ENCODE measurements at regions not wholly inside any gene's neighbourhood (a gene's known extent, or its start where the extent isn't known, plus 50 kb on each side); places are given as distances from the start of the nearest gene placed in this dataset.
A peak's percentile ranks its signal among the peaks of the same experiment; 100 is the strongest.
"Not testable (repeated sequence)": the region's sequence is repeated elsewhere in the genome, so short reads cannot be mapped to it uniquely, and the experiment has no call there.

DNA sequence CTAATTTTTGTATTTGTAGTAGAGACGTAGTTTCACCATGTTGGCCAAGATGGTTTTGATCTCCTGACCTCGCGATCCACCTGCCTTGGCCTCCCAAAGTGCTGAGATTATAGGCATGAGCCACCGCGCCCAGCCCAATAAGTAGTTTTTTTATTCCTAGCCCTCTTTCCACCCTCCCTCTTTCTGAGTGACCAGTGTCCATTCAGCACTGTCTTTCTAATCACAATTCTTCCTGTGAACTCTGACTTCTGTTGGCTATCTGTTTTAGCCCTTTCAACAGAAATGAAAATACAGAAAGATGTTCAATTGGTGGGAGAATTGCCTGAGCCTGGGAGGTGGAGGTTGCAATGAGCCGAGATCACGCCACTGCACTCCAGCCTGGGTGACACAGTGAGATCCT is 122.3 kb upstream of the LIFR start:
- DNase-seq (ENCODE audit: low read depth): not testable (repeated sequence)

DNA sequence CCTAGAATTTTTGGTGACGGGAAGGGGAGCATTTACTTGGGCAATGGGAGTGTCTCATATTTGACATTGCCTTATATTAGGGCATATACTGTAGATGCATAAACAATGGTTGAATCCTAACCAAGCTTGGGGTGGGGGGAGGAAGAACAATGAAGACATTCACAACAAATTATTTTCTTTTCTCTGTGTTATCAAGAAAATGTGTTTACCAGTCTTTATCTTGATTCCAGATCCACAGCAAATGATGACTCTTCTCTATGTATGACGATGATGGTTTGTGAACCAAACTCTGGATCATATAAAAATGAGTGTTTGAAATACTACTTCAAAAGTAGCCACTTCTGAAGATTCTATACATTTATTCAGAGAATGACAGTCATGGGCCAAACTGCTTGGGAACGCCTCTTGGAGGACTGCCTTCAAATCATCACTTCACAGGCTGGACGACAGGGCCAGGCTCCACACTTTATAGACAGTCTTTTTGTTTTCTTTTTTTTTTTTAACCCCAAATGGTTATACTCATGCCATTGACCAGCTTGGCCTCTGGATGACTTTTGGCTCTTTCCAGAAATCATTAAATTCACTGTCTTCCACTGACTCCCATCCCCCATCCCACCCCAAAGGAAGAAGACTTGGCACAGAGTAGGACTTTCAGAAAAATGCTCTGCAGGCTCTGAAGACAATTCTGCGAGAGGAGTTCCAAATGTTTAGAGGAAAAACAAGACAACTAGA is 123.8 kb upstream of the LIFR start:
- no peak for DNase-seq (ENCODE audit: low read depth)

DNA sequence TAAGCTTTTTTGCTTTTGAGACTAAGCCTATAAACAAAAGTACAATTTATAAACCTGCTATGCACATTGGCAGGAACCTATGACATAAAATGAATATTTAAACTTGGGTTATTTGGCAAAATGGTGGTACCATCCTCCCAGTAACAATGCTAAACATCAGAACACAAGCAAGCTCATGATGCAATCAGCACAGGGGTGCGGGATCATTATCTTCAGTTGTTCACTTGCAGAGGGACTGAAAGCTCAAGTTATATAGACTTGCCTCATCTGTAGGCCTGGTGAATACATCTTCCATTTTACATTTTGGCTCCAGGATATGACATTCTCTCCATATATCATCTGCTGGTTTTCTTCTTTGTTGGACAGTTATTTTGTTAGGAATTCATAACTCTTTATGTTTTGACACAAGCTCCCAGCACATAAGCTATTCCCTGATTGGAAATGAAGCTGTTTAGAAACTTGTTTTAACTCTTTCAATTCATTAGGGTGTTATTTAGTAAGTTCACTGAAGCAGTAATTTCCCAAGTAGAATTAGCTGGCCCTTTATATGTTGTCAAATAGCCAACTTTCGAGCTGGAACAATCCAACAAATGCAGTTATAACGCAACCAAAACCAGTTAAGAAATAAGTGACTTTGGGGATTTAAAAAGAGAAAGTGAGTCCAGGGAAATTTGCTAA is 124.7 kb upstream of the LIFR start:
- DNase-seq (ENCODE audit: low read depth): peak; percentile 56

DNA sequence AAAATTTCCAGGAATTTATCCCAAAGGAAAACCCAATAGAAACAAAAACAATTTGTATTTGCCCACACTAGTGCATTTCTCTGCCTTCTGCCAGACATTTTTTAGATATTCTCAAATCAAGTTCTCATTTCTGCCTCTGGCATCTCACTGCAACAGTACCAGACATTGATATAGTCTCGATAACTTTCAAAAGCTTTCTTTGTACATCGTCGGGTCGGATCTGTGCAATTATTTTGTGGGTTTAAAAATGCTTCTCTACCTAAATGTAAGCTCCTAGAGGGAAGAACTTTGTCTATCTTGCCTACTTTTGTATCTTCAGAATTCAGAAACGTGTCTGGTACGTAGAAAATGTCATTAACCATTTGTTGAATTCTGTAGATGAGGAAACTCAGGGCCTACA is 125.5 kb upstream of the LIFR start:
- no peak for DNase-seq (ENCODE audit: low read depth)

DNA sequence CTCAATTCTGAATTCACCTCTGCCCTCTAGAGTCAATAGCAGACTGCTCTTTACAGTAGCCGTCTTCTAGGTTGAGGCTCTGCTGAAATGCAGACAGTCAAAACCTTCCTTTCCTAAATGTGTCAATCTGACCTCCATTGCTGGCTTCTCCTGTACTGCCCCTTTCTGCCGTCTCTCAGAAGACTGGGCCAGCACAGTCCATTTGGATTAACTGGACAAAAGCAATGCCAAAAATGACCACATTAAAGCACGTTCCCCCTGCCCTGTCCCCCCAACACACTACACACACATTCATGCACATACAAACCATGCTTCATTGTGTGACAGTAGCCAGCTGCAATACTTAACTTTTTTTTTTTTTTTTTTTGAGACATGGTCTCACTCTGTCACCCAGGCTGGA is 130.2 kb upstream of the LIFR start:
- DNase-seq (ENCODE audit: low read depth): no peak

DNA sequence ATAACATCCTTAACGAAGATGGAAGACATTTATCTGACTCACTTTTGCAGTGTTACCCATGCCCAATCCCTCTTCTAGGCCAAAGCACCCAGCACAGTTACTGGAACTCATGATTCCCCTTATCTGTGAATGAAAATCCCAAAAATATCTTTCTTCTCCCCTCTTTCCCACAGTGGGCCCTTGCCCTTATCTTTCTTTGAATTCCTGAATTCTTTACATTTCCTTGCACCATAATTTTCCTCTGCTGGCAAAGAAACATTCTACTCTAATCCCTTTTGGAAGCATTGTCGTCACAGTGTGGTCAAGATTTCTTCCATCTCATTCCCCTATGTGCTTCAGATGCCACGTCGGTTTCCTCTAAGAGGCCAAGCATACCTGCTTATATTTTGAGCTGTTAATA is 135.9 kb upstream of the LIFR start:
- peak; percentile 99 for DNase-seq (ENCODE audit: low read depth)

DNA sequence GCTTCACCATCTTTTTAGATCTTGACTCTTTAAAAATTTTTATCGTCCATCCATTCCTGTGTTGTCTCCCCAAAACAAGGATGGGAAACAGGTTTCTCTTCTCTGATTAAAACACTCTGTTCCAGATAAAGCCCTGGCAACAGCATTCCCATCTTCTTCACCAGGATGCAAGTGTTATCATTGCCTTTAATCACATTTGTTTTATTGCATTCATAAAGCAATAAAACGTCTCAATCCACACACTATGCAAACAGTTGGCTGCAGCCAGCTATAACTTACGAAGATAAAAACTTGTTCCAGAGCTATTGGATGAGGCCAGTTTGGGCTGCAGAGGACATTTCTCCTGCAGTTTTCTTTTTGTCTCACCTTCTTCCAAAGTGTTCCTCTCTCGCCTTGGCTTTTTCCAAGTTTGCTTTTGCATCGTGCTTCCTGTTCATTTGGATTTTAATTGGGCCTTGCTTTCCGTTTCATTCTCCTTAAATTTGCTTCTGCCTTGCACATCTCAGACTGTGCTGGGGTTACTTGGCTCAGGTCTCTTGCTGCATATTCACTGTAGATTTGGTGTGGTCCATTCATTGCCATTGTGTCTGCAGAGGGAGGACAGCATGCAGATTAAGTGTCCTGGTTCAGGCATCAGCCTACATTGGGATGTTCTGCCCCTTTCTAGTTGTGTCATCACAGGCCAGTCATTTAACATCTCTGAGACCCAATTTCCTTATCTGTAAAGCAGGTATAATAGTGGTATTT is 136.5 kb upstream of the LIFR start:
- peak; percentile 88 for DNase-seq (ENCODE audit: low read depth)

DNA sequence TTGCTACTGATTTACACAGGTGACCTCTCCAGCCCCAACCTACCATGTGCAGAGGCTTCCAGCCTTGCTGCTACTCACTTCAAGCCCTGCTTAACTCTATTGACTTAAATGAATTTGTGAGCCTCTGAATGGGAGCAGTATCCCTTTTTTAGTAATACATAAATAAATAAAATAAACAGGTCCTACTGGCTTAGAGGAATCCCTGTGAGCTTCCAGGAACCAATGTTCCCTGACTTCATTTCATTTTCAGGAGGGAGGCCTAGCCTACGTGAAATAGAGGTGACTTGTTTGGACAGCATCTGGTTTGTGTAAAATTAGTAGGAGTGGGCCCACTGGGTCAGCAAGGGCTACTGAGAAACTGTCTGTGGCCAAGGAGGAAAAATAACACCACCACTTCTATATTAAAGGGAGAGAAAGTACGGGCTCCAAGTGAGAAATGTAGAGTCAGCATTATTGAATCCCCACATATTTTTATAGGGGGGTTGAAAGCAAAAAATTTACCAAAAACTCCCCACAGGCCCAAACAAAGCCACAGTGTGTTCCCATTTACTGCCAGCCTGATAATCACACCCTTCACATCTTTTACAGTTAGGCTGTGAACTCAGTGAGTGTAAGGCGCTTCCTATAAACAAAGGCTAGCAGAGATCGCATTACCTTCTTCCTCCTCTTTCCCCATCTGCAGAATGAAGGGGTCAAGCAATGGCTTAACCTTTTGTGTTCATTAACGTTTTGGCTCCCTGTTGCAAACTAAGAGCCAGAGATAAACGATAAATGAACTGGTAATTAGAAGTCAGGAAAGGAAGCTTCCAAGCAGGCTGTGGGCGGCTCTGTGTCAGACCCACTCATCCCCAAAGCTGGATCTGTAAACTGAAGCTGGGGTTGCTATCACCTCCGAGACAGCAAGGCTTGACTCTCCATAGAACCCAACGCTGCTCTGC is 138.8 kb upstream of the LIFR start:
- peak; percentile 96 for DNase-seq (ENCODE audit: low read depth)

DNA sequence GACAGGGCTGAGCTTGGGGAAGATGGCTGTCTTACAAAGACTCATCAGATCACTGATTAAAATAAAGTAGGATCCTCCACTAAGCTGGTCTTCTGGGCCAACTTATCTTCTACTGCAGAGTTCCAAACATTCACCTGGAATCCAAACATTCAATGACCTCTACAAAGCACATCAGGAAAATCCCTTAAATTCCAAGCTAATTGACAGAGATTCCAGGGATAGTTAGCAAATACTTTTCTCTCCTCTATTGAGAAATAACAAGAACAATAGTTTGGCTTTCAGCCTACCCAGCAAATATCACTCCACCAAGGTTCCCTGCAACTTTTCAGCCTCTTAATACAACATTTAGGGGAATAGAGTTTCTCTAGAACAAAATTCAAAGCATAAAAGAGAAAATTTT is 140.6 kb upstream of the LIFR start:
- peak; percentile 67 for DNase-seq (ENCODE audit: low read depth)

DNA sequence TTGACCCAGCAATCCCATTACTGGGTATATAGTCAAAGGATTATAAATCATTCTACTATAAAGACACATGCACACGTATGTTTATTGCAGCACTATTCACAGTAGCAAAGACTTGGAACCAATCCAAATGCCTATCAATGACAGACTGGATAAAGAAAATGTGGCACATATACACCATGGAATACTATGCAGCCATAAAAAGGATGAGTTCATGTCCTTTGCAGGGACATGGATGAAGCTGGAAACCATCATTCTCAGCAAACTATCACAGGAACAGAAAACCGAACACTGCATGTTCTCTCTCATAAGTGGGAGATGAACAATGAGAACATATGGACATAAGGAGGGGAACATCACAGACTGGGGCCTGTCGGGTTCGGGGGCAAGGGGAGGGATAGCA is 140.3 kb upstream of the OSMR start:
- not testable (repeated sequence) for DNase-seq (ENCODE audit: low read depth)

DNA sequence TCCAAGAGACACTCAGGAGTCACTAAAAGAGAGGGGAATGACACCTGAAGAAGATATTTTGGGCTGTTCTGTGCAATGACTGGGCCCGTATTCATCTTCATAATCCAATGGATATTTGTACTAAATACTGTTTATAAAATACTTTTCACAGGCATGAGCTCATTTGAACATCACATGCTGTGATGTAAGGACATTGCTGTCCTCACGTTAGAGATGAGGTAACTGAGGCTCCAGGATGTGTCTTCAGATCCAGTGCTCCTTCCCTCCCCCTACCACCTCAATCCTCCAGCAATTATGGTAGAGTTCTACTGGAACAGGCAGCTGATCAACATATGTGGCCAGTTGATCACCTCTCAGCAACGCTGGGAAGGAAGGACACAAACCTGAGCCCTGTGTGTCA is 139.4 kb upstream of the OSMR start:
- peak; percentile 57 for DNase-seq (ENCODE audit: low read depth)

DNA sequence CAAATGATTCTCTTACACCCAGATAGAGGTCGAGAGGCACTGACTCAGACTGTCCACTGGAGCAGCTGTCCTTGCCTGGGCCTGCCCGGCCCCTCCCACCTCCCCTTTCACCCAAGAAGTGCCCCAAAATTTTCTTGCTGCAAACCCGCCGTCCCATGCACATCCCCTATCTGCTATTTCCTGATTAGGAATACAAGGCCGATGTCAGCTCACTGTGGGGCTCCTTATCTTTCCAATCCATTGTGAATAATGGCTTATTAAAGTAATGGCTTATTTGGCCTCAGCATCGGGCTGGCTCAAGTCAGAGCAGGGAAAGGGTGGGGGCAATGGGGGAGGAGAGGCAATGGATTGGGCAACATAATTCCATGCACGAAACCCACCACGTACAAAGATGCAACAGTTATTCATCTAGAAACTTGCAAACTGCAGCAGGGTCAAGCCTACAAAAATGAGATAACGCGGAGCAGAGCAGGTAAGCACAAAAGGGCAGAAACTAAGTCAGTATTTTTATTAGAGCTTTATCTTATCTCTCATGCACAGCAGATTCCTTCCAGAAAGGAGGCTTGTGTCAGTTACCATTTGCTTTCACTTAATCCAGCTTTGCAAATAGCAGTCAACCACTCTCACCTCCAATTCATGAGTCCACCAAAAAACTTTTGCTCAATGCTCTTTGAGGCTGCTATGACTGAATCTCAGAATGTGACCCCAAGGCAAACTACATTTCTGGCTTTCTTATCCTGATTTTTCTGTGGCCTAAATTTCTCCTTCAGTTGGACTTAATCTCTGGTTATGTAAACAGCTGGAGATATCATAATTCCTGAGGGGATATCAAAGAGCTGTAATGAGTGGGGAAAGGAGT is 138.2 kb upstream of the OSMR start:
- peak; percentile 96 for DNase-seq (ENCODE audit: low read depth)

DNA sequence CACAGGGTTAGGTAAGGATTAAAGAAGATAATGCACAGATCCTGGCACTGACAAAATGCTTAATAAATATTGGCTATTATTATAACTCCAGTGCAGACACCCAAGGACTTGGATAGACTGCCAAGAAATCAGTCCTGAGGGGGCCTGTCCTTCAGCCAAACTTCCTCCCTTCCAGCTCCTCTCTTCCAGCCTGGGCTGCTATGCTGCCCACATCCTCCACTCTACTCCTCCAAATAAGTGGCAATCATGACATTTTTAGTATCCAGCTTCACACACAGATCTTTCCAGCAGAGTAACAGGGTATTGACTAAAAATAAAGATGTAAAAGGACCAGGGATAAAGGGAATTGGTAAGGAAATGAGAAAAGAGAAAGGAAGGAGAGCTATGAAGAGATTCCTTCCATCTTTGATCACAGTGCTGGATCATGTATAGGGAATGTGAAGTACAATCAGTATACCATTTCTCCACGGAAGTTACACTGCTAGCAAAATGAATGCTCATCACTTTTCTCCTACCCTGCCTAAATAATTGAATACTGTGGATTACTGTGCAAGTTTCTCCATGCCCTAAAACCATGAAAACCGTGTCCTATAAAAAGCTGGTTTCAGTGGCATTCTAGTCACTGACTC is 136.0 kb upstream of the OSMR start:
- no peak for DNase-seq (ENCODE audit: low read depth)

DNA sequence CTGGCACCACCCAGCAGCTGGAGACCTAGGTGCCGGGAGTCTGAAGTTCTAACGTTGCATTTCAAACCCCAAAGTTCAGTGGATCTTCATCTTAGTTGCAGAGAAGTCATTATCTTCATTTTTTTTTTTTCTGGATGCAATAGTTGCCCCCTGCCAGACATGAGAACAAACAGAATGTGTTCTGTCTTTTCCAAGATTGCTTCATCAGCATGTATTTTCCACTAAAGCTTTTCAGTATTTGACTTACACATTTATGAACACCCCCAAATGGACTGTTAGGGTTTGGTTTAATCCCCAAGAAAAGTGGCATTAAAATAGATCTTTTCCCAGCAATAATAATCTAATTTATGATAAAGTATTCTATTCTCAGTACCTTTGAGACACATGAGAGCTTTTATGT is 135.2 kb upstream of the OSMR start:
- DNase-seq (ENCODE audit: low read depth): peak; percentile 54

DNA sequence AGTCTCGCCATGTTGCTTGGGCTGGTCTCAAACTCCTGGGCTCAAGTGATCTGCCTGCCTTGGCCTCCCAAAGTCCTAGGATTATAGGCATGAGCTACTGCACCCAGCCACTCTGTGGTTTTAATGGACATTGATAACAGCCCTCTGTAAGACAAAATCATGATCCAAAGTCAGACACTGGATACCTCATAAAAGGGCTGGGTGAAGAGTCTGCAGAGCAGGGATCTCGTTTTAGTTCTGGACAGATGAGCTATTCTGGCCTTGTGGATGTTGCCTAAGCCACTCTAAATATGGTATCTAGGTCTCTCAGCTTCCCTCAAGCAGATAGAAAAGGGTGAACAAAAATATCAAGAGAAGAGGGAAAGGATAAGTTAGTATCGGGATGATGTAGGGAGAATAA is 133.4 kb upstream of the OSMR start:
- DNase-seq (ENCODE audit: low read depth): no peak

DNA sequence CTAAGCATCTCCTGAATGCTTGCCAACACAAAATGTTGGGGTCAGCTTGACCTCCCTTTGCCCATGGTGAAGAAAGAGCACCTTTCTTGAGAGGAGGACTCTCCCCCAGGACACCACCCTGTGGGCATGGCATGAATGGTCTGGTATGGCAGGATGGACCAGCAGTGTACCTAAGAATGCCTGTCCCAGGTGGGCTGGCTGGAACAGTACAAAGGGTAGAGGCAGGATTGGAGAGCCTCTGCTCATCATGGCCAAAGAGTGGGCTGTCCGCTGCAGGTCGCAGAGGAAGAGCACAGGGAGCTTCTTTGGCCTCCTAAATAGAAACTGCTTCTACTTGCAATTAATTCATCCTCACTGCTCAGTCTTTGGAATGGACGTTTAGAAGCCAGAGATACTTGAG is 131.6 kb upstream of the OSMR start:
- no peak for DNase-seq (ENCODE audit: low read depth)

DNA sequence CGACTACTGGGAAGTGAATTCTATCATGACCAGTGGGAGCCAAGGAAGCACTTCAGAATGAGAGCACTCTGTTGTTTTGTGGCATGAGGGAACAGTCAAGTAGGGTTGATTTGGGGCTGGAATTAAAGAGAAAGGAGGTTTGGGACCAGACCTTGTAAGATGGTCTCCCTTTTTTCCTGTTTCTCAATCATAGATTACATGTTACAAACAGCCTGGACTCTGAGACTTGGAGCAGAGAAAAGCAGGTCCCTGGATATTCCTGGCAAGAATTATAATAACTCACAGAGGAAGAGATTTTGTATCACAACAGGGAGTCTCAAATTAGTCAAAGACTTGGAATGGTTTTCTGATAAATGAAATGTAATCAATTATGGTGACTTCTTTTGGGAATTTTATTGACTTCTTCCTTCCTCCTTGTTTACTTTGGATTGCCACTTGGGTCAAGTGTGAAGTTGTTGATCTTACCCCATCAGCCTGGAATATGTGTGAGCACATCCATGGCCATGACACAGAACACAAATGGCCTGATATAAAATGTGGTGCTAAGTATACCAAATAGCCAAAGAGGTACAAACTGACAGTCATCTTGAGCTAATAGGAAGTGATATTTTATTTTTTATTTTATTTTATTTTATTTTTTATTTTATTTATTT is 131.0 kb upstream of the OSMR start:
- DNase-seq (ENCODE audit: low read depth): no peak

DNA sequence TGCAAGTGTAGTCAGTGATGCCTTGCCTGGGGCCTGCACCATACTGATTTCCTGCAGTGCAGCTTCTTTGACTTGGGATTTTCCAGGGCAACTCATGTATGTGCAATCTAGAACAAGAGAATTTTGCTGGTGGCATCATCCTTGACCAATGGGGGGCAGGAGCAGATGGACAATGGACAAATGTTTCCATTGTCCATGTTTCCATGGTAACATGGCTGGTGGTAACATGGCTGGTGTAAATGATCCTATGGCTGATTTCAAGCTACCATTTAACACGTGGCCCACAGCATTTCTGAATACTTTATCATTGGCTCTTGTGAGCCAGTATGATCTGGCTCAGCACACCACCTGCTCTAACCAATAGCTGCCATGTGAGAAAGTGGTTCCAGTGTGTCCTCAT is 130.1 kb upstream of the OSMR start:
- no peak for DNase-seq (ENCODE audit: low read depth)

DNA sequence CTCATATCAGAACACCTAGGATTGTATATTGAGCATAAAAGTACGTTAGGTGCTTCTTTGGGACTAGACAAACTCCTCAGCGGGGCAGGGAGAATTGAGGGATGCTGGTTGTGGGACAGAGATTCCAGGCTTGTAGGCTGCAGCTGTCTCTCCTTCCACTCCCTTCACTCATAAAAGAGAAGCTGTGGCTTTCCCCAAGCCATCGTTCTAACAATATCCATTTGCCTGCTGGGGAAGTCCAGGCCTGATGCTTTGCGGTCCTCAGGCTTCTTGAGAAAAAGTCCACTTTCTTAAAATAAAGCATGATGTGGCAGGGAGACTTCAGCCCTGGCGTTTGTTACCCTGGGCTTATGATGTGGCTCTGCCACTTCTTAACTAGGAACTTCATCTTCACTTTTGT is 129.3 kb upstream of the OSMR start:
- no peak for DNase-seq (ENCODE audit: low read depth)

DNA sequence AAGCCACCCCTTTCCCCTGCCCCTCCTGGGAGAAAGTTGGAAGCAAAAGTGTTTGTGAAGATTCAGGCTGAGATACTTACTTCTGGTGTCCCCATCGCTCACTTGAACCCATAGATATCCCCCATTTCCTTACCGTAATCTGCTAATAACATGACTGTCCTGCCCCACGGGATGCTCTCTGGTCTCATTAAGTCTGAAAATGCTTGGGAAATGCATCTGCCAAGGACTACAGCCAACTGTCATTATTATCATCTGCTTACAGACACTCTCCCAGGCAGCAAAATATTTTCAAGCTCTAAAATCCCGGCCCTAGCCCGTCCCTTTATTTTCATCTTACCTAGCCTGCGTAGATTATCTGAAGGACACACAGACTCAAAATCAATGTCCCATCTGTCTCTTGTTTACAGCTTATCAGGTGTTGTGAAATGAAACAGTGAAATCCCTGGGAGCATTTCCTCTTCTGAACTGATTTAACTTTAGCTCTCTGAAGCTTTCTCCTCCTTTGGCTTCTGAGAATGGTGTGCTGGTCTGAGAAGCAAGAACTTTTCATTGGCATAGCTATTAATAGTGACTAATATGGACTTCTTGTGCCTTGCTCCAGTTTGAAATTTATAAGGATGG is 126.9 kb upstream of the OSMR start:
- peak; percentile 62 for DNase-seq (ENCODE audit: low read depth)

Data from amniotic epithelial cell (primary cell).